GM23338 (cell line): ENCODE measurements at regions not wholly inside any gene's neighbourhood (a gene's known extent, or its start where the extent isn't known, plus 50 kb on each side); places are given as distances from the start of the nearest gene placed in this dataset.

ENCODE experiments used
- ATAC-seq: fragments of 200-7000 bp; cut with Tn5 transposase; 3 replicates; pipeline ENCODE4 v1.9.1; 2020
- DNase-seq: peaks from one replicate; pipeline ENCODE4 v3.0.0-alpha.2; 2015; ENCODE audit warnings: low spot score
- H2AFZ ChIP-seq: fragments of 200-600 bp; sonication (generic); 2 replicates; pipeline ENCODE4 v1.8.0; 2016; ENCODE audit warnings: antibody characterized with exemption, mild to moderate bottlenecking, moderate library complexity
- H3F3A ChIP-seq: fragments of 200-600 bp; sonication (generic); replicated peaks from 2 replicates; pipeline ENCODE4 v1.8.0; 2017; ENCODE audit warnings: antibody characterized with exemption, mixed run types, low read depth
- H3K27ac ChIP-seq: fragments of 200-600 bp; sonication (generic); 2 replicates; pipeline ENCODE4 v1.6.1; 2016; ENCODE audit warnings: low read depth
- H3K27me3 ChIP-seq: fragments of 200-600 bp; sonication (generic); 2 replicates; pipeline ENCODE4 v1.8.0; 2016; ENCODE audit warnings: mild to moderate bottlenecking, mixed run types, moderate library complexity; ENCODE audit not compliant: insufficient read depth
- H3K36me3 ChIP-seq: fragments of 200-600 bp; sonication (generic); 2 replicates; pipeline ENCODE4 v1.8.0; 2016; ENCODE audit warnings: mild to moderate bottlenecking; ENCODE audit not compliant: insufficient read depth
- H3K4me1 ChIP-seq: fragments of 200-600 bp; sonication (generic); 2 replicates; pipeline ENCODE4 v1.8.0; 2016; ENCODE audit warnings: mild to moderate bottlenecking, moderate library complexity; ENCODE audit not compliant: insufficient read depth
- H3K4me2 ChIP-seq: fragments of 200-600 bp; sonication (generic); 2 replicates; pipeline ENCODE4 v1.7.1; 2017; ENCODE audit warnings: mixed run types
- H3K4me3 ChIP-seq: fragments of 200-600 bp; sonication (generic); 2 replicates; pipeline ENCODE4 v1.6.1; 2016; ENCODE audit warnings: mixed run types
- H3K79me2 ChIP-seq: fragments of 200-600 bp; sonication (generic); replicated peaks from 2 replicates; pipeline ENCODE4 v1.8.0; 2017; ENCODE audit warnings: mild to moderate bottlenecking; ENCODE audit not compliant: insufficient read depth
- H3K9me2 ChIP-seq: fragments of 200-600 bp; sonication (generic); 2 replicates; pipeline ENCODE4 v1.8.0; 2017; ENCODE audit not compliant: insufficient read depth
- H4K20me1 ChIP-seq: fragments of 200-600 bp; sonication (generic); replicated peaks from 2 replicates; pipeline ENCODE4 v1.8.0; 2017; ENCODE audit warnings: mild to moderate bottlenecking; ENCODE audit not compliant: insufficient read depth
- H3K27ac Mint-ChIP-seq: 2 replicates; pipeline ENCODE4 v1.8.0; 2020; ENCODE audit warnings: inconsistent platforms, mild to moderate bottlenecking, moderate library complexity, mixed read lengths
- H3K27me3 Mint-ChIP-seq: 3 replicates; pipeline ENCODE4 v1.8.0; 2022; ENCODE audit warnings: low read depth, mild to moderate bottlenecking, moderate library complexity, mixed read lengths, inconsistent platforms; ENCODE audit not compliant: insufficient read depth, poor library complexity
- H3K36me3 Mint-ChIP-seq: 3 replicates; pipeline ENCODE4 v1.8.0; 2021; ENCODE audit warnings: low read depth, mild to moderate bottlenecking, inconsistent platforms, moderate library complexity, mixed read lengths
- H3K4me1 Mint-ChIP-seq: 3 replicates; pipeline ENCODE4 v1.8.0; 2020; ENCODE audit warnings: mild to moderate bottlenecking, inconsistent platforms, mixed read lengths
- H3K4me3 Mint-ChIP-seq: 3 replicates; pipeline ENCODE4 v1.8.0; 2021; ENCODE audit warnings: moderate library complexity, mild to moderate bottlenecking, inconsistent platforms, mixed read lengths
- H3K9me3 Mint-ChIP-seq: 3 replicates; pipeline ENCODE4 v1.8.0; 2020; ENCODE audit warnings: moderate library complexity, mild to moderate bottlenecking, inconsistent platforms, mixed read lengths
- CREB1 ChIP-seq: fragments of 250-450 bp; sonication (Bioruptor Pico); IDR thresholded peaks from 2 replicates; pipeline ENCODE4 v1.5.0; 2020; ENCODE audit warnings: low read depth, mild to moderate bottlenecking, moderate library complexity
- CTCF ChIP-seq, 2 experiments: fragments of 200-600 bp in 1 of 2; sonication (generic) in 1 of 2; conservative IDR thresholded peaks; 2 replicates each; pipeline versions ENCODE4 v1.5.1 to v1.6.1; 2016 to 2017; ENCODE audit warnings: antibody characterized with exemption in 2 of 2, low read depth in 2 of 2, mild to moderate bottlenecking in 2 of 2, moderate library complexity in 1 of 2
- ETS1 ChIP-seq: IDR thresholded peaks from 2 replicates; pipeline ENCODE4 v1.6.1; 2016; ENCODE audit warnings: antibody characterized with exemption
- EZH2 ChIP-seq: fragments of 200-600 bp; sonication (generic); IDR thresholded peaks from one replicate; pipeline ENCODE4 v1.8.0; 2017; ENCODE audit warnings: antibody characterized with exemption, mild to moderate bottlenecking, low read depth; ENCODE audit not compliant: unreplicated experiment
- EZH2phosphoT487 ChIP-seq: fragments of 200-600 bp; sonication (generic); IDR thresholded peaks from one replicate; pipeline ENCODE4 v1.8.1; 2018; ENCODE audit warnings: antibody characterized with exemption; ENCODE audit not compliant: unreplicated experiment
- JUNB ChIP-seq: IDR thresholded peaks from one replicate; pipeline ENCODE4 v1.6.1; 2016; ENCODE audit warnings: antibody characterized with exemption; ENCODE audit not compliant: unreplicated experiment
- NANOG ChIP-seq: IDR thresholded peaks from 2 replicates; pipeline ENCODE4 v1.6.1; 2016; ENCODE audit warnings: antibody characterized with exemption, borderline replicate concordance
- POLR2AphosphoS5 ChIP-seq: IDR thresholded peaks from 2 replicates; pipeline ENCODE4 v1.6.1; 2016; ENCODE audit warnings: antibody characterized with exemption, low read depth
- REST ChIP-seq: IDR thresholded peaks from one replicate; pipeline ENCODE4 v1.6.1; 2018; ENCODE audit warnings: antibody characterized with exemption; ENCODE audit not compliant: unreplicated experiment
- STAT1 ChIP-seq: IDR thresholded peaks from one replicate; pipeline ENCODE4 v1.6.1; 2016; ENCODE audit warnings: antibody characterized with exemption; ENCODE audit not compliant: unreplicated experiment
- ZNF114 ChIP-seq: fragments of 250-450 bp; sonication (Bioruptor Pico); IDR thresholded peaks from 2 replicates; pipeline ENCODE4 v1.5.0; 2020; ENCODE audit warnings: mild to moderate bottlenecking, moderate library complexity
- ZNF331 ChIP-seq: fragments of 250-450 bp; sonication (Bioruptor Pico); IDR thresholded peaks from 2 replicates; pipeline ENCODE4 v1.5.0; 2020; ENCODE audit warnings: low read depth, mild to moderate bottlenecking, moderate library complexity
- ZNF462 ChIP-seq: fragments of 250-450 bp; sonication (Bioruptor Pico); IDR thresholded peaks from 2 replicates; pipeline ENCODE4 v1.5.0; 2020; ENCODE audit warnings: mild to moderate bottlenecking, moderate library complexity

GRCh38 chr4:24396988-24397387 is 187.4 kb downstream of the DHX15 start:
- TF ChIP-seq CREB1 (CRISPR knock-in tag) (no peak), ZNF114 (CRISPR knock-in tag) (no peak), ETS1 (no peak), NANOG (no peak), EZH2 (no peak), ZNF331 (CRISPR knock-in tag) (no peak), JUNB (no peak), REST (no peak), CTCF (conservative IDR thresholded peaks at IDR 0.05; ENCODE audit: low read depth in 2 of 2) (no peak), EZH2phosphoT487 (no peak), POLR2AphosphoS5 (no peak), ZNF462 (CRISPR knock-in tag) (no peak), STAT1 (no peak)
- Mint-ChIP-seq H3K27me3 (no peaks in the 10 kb centered on the region), H3K4me1 (no peaks in the 10 kb centered on the region; the same call in 1 of the 3 replicates), H3K36me3 (no peaks in the 10 kb centered on the region), H3K27ac (no peak overlapping the region), H3K9me3 (no peaks in the 10 kb centered on the region), H3K4me3 (no peak overlapping the region)
- Histone ChIP-seq H3K27ac (no peak overlapping the region), H3F3A (no peaks in the 10 kb centered on the region), H3K79me2 (no peaks in the 10 kb centered on the region), H2AFZ (no peak overlapping the region), H3K36me3 (no peaks in the 10 kb centered on the region), H3K4me3 (no peak overlapping the region), H4K20me1 (no peaks in the 10 kb centered on the region), H3K9me2 (no peaks in the 10 kb centered on the region), H3K4me2 (no peak overlapping the region), H3K27me3 (no peaks in the 10 kb centered on the region), H3K4me1 (no peaks in the 10 kb centered on the region)
- DNase-seq (no peak), ATAC-seq (no peak)
